GM12891 (cell line): ENCODE measurements at regions not wholly inside any gene's neighbourhood (a gene's known extent, or its start where the extent isn't known, plus 50 kb on each side); places are given as distances from the start of the nearest gene placed in this dataset.

ENCODE experiments used
- PAX5 ChIP-seq: IDR thresholded peaks from 2 replicates; pipeline ENCODE4 v1.6.1; 2011; ENCODE audit warnings: low read length, moderate library complexity, mild to moderate bottlenecking; ENCODE audit not compliant: insufficient read depth, severe bottlenecking
- POLR2A ChIP-seq: IDR thresholded peaks from 2 replicates; pipeline ENCODE4 v1.6.1; 2011; ENCODE audit warnings: low read depth, low read length, control low read depth
- POLR2AphosphoS5 ChIP-seq: IDR thresholded peaks from 2 replicates; pipeline ENCODE4 v1.6.1; 2011; ENCODE audit warnings: low read depth, low read length, control low read depth
- POU2F2 ChIP-seq: IDR thresholded peaks from 2 replicates; pipeline ENCODE4 v1.6.1; 2011; ENCODE audit warnings: low read depth, mild to moderate bottlenecking, control low read depth, low read length, moderate library complexity
- TAF1 ChIP-seq: IDR thresholded peaks from 2 replicates; pipeline ENCODE4 v1.6.1; 2011; ENCODE audit warnings: low read depth, low read length, control low read depth

- TF ChIP-seq POU2F2 = no peak
- TF ChIP-seq PAX5 = no peak
- TF ChIP-seq POLR2A = no peak
- TF ChIP-seq TAF1 = no peak
- TF ChIP-seq POLR2AphosphoS5 = no peak
Measured at GRCh38 chr16:13838401-13839190, 81.4 kb upstream of the ERCC4 start.
